Endothelial cell of umbilical vein (primary cell): ENCODE measurements at regions not wholly inside any gene's neighbourhood (a gene's known extent, or its start where the extent isn't known, plus 50 kb on each side); places are given as distances from the start of the nearest gene placed in this dataset.

ENCODE experiments used
- CTCF ChIP-seq, 2 donors: IDR thresholded peaks; 1 replicate in 1 of 2; 2 replicates in 1 of 2; pipeline ENCODE4 v1.5.1; 2011; ENCODE audit warnings: low read length in 2 of 2, mild to moderate bottlenecking in 2 of 2, moderate library complexity in 2 of 2, control low read depth in 1 of 2, inconsistent platforms in 1 of 2, low read depth in 1 of 2; ENCODE audit not compliant: insufficient read depth in 1 of 2; ENCODE audit errors: extremely low read depth in 1 of 2
- EZH2 ChIP-seq: IDR thresholded peaks from 2 replicates; pipeline ENCODE4 v1.6.1; 2012; ENCODE audit warnings: borderline replicate concordance, low read depth, mild to moderate bottlenecking, moderate library complexity, low read length, inconsistent platforms; ENCODE audit not compliant: severe bottlenecking
- MAX ChIP-seq: IDR thresholded peaks from 2 replicates; pipeline ENCODE4 v1.6.1; 2011; ENCODE audit not compliant: insufficient read depth, insufficient read length
- MYC ChIP-seq: IDR thresholded peaks from one replicate; pipeline ENCODE4 v1.6.1; 2011; ENCODE audit warnings: mild to moderate bottlenecking, low read depth, low read length
- POLR2A ChIP-seq: IDR thresholded peaks from 2 replicates; pipeline ENCODE4 v1.6.1; 2012; ENCODE audit warnings: low read depth, mild to moderate bottlenecking, control low read depth, low read length

- TF ChIP-seq CTCF (IDR thresholded peaks at IDR 0.05; ENCODE audit: extremely low read depth in 1 of 2, insufficient read depth in 1 of 2, low read depth in 1 of 2, low read length in 2 of 2) (no peak), MAX (no peak), EZH2 (no peak), POLR2A (no peak), MYC (no peak)
Observed at GRCh38 chr6:74578339-74578738, 627.5 kb downstream of the COL12A1 start.
